Activated T-cell treated with anti-CD3 and anti-CD28 coated beads for 1 hour (primary cell): ENCODE measurements at regions not wholly inside any gene's neighbourhood (a gene's known extent, or its start where the extent isn't known, plus 50 kb on each side); places are given as distances from the start of the nearest gene placed in this dataset.

Experiments
- DNase-seq: peaks from one replicate; pipeline ENCODE4 v3.0.0-alpha.2; 2020; ENCODE audit warnings: low read depth

DNA sequence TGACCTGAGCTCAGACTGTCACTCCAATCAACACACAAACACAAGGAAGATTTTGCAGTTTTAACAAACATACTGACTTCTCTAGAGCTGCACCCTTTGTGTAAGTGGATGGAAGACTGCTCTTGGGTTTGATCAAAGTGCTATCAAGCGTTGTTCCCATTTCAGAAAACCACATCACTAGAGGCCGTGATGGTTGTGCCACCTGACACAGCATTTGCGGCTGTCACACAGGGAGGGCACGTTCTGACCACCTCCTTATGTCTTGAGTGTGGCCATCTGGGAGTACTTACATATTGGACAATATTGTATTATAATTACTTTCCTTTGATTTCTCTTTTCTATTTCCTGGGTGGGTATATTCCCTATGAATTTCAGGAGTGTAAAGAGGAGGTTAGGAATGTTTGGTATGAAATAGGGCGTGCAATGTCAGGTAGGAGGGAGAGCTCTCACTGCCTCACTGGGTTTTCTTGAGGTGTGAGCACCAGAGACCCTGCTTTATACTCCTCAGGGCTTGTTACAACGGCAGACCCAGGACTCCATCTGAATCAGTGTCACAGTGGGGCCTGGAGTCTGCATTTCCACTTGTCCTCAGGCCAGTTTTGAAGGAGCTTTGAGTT lies 74.3 kb downstream of the SYNE3 start:
- no peak for DNase-seq

DNA sequence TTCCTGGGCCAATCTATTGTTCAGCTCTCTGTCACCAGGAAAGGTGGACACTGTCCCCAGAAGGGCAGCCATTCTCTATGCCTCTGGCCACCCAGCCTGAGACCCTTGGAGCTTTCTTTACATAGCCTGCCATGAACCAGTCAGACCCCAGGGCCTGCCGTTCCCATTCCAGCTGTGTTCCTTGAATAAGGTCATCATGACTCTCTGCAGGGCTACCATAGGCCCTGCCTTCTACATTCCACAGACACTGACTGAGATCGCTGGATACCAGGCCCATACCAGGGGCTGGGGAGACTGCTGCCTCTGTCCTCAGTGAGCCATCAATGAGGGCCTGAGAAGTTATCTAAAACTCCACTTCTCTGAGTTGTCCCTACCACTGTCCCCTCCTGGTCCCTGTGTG lies 75.5 kb downstream of the SYNE3 start:
- no peak for DNase-seq

DNA sequence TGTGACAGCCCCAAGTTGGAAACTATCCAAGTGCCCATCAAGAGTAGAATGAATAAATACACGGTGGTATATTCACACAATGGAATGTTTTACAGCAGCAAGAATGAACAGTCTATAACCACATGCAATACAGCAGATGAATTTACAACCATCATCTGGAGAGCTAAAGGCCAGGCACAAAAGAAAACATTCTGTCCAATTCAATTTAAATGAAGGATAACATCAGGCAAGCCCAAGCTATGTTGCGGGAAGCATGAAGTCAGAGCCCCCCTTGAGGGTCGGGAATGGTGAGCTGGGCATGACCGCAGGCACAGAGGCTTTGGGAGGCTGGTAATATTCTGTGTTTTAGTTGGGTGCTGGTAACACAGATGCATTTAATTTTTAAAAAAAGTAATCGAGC lies 76.0 kb downstream of the SYNE3 start:
- no peak for DNase-seq

DNA sequence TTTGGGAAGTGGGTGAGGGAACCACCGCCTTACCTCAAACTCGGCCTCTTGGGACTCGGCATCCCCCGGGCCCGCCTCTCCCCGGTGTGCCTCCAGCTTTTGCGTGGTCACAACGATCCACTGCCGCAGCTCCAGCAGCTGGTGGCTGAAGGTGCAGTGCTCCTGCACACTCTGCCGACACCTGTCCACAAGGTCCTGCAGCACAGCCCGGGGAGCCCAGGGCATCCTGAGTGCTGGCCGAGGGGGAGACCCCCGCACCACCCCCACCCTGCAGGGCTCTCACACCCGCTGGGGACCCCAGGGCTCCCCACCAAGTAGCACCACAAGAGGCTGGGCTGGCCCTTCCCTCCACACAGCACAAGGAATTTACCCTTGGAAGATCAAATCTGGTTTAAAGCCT lies 76.6 kb downstream of the SYNE3 start:
- no peak for DNase-seq

DNA sequence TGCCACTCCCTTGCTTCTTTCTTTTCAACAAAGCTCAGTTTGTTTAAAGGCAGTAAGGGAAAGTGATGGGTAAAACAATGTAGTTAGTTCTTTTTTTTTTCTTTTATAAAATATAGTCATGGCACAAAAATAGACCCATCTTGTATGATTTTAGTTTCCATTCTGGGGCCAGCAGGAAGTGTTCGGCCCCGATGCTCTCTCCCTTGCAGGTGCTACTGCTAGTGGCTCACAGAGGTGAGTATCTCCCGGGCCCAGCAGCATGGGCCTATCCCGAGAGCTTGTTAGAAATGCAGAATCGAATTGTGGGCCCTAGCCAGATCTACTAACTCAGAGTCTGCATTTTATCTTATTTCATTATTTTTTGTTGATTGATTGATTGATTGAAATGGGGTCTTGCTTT lies 78.7 kb downstream of the SYNE3 start:
- no peak for DNase-seq

DNA sequence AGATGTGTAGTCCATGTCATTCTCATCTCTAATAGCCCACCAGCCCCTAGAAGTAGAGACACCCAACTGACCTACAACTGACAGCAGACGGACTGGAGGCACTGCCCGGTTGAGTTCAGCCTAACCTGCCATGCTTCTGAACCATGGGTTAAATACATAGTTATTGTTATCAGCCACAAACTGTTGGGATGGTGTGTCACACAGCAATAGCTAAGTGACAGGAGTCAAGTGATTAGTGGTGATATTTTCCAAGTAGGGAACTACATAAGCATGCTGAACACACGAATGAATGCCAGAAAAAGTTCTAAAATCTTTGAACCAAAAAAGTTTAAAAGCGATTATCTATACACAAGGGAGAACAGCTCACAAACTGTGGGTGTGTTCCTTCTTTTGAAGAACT lies 80.1 kb downstream of the SYNE3 start:
- no peak for DNase-seq

DNA sequence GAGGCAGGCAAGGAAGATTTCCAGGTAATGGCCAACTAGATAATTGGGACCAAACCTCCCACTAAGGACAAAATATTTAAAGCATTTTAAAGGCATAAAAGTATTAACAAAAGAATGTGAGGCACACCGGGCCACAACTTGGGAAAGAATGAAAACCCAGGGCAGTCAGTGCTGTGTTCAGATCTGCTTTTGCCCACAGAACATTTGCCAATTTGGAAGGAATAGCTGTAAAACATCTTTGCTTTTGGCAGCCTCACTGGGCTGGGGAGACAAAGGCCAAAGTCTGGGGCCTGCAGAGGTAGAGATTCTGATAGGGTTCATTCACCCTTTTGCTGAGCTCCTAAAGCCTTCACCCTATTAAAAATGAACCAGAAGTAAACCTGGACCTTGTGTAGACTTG lies 82.3 kb downstream of the SYNE3 start:
- DNase-seq, result no peak

DNA sequence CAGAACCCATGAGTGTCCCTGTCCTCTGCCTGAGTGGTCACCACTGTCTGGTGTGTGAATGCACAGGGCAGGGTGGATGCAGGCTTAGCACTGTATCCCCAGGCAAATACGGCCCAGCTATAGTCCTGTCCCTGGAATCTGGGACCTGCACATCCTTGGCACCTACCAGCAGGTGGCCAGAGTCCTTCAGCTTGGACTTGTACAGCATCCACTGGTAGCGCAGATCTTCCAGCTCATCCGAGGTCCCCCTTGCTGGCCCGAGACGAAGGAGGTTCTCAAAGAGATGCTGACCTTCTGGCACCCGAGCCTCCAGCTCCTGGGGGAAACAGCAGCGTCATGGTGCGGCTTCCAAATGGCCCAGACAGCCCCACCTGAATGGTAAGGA lies 83.4 kb downstream of the SYNE3 start:
- DNase-seq, result no peak

DNA sequence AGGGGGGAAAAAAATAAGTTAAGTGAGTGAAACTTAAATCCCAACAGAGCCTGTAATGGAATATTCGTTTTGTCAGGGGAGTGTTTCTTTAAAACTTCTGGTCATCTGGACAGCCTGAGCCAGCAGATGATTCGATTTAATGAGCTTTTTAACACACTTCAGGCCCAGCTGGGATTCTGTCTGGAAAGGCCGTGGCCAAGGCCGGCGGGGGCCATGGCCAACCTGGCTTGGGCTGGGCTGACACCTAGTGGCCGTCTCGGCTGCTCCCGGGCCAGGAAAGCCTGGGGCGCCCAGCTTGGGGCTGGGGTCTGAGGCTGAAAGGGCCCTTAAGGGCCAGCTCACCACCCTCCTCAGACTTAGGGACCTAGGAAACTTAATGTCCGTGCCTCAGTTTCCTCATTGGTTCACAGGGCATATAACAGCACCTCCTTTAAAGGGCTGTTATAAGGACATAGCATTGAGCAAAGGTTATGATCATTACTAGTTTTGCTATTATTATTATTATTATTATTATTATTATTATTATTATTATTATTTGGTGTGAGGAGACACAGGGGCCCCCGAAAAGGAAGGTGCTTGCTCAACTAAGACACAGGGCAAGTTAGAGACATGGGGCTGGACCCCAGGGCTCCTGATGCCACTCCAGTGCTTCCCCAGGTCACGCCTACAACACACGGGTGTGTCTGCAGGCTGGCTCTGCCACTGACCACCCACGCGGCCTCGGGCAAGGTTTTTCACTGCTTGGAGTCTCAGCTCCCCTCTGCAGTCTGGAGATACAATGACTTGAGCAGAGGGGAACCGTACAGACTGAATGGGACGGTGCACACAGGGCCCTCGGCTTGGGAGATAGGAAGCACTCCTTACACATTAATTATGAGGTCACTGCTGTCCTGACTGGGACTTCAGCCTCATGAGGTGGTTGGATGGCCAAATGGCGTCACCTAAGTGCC lies 84.0 kb downstream of the SYNE3 start:
- no peak for DNase-seq

DNA sequence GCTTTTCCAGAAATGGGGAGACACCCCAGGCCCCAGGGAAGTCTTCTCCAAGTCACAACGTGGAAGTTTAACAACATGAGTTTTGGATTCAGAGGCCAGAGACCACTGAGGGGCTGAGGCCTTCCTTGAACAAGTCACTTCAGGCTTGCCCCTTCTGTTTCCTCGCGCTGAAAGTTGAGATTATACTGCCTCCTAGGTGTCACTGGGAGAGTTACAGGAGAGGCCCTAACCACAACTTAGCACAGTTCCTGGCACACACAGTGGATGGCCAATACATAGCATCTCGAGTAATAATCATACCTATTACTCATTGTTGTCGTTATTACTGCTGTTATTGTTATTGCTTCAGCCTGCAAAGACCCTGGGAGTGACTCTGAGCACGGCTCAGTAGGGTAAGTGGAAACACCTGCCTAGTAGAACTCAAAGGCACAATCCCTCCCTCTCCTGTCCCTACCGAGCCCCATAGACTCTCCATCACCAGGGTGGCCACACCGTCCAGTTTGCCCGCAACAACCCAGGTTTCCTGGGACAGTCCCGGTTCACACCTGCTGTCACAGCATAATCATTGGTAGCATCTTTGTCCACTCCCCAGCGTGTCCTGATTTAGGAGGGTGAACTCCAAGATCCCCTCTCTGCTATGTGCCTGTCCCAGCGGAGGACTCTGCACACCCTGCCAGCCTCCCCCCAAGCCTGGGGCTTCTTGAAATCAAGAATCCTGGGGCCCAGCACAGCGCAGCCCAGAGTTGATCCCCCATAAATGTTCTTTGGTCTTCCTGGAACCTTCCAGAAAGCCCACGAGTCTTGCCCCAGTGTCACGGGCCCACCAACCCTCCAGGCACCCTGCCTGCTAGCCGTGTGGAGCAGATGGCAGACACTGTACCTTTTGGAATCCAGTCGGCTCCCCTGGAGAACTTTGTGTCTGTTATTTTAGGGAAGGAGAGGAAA lies 85.0 kb downstream of the SYNE3 start:
- no peak for DNase-seq

DNA sequence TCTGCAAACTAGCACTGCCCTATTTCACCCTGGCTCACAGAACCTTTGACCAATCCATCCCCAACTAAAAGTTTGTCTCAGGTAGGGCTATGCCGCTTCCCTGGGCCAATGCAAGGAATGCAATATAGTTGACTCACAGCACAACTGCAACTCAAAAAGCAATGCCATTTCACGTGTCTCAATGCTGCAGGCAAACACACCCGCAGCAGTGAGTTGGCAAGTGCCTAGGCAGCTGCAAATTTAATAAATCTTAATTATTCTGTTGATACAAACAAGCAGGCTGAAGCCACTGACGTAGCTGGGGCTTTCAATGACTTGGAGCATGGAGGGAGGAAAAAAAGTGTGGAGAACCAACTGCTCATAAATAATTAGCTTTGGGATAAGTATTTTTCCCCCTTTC lies 87.9 kb downstream of the SYNE3 start:
- DNase-seq, result no peak

DNA sequence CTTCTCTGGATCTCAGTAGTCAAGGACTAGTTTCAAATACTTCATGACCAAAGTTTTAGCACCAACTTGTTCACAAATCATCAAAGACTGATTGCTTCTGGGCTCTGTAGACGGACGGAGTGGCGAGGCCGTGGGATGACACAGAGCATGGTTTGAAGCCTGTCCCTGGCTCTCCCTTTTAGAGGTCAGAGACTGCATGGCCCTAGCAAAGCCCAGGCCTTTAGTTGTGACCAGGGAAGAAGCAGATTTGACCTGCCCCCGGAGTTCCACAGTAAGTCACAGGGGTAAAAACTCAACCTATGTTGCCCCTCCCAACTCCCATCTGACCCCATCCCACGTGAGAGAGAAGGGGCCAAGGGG lies 90.4 kb downstream of the SYNE3 start:
- DNase-seq, result no peak

DNA sequence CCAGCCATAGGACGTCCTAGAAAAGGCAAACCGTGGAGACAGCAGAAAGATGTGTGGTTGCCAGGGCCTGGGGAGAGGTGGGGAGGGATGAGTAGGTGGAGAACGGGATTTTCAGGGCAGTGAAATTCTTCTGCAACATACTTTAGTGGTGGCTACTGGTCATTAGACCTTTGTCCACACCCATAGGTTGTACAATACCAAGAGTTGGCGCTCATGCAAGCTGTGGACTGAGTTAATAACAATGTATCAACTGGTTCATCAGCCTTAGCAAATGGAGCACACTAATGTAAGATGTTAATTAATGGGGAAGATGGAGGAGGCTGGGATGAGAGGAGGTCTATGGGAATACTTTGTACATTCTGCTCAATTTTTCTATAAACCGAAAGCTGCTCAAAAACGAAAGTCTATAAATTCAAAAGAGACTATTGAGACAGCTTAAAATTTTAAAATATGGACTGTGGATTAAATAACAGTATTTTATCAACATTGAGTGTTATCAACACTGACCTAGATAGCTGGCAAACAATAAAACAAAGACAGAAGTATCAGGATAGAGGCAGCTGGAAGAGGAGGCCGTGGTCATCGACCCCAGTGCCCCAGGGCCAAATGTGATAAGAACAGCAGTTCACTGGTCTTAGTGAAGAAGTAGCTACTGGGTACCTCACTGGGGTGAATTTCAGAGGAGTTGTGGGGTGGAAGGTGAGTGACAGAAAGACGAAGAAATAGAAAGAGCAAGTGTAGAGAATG lies 90.9 kb downstream of the SYNE3 start:
- DNase-seq, result no peak

DNA sequence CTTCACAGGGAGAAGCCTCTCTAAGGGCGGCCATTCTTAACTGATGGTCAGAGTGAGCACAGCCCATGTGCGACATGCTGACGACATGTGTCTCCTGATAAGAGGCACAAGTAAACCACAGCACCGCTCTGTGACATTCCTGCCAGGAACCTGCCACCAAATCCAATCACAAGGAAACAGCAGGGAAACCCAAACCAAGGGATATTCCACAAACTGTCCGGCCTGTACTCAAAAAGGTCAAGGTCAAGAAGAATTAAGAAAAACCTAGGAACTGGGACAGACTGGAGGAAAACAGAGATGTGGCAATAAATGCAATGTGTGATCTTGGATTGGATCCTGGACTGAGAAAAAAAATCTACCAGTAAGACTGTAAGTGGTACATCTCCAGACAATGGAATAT lies 91.9 kb downstream of the SYNE3 start:
- DNase-seq, result no peak

DNA sequence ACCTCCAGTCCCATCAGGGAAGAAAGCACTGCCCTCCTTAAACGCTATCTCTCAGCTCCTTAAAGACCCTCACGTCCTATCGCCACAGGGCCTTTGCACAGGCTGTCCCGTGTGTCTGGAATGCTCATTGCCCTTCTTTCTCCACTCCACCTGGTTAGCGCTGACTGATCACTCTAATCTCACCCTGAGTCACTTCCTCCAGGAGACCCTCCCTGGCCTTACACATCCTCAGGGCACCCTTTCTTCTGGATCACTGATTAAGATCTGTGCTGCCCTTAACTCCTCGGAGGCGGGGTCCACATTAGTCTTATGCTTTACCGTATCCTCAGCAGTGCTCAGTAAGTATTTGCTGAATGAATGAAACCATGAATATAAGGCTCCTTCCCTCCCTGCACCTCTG lies 94.7 kb downstream of the SYNE3 start:
- DNase-seq, result no peak

DNA sequence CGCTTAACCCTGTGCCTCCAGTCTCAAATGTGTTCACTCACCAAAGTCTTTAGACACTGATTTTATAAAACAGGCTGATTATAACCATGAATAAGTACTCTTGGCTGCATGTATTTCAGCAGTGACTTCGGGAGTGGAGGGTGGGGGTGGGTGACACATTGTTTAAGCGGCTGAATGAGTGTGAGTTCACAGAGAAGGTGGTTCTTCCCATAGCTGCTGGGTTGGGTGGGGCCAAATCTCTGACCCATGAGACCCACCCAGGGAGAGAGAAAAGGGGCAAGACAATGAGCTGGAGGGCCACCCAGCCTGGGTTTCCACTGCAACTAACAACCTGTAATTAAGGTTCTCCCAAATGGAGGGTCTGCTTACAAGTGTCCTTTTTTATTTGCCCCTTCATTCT lies 96.4 kb downstream of the SYNE3 start:
- no peak for DNase-seq

DNA sequence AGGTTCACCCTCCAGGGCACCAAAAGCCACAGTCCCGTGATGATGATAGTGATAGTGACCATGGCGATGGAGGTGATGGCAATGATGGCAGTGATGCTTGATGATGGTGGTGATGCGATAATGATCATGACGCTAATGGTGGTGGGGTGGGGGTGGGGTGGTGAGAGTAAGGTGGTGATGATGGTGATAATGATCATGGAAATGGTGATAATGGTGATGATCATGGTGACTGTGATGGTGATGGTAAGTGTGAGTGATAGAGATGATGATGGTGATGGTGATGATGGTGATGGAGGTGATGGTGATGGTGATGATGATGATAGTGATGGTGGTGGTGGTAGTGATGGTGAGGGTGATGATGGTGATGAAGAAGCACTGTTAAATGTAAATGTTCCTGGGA lies 96.9 kb downstream of the SYNE3 start:
- DNase-seq, result no peak

DNA sequence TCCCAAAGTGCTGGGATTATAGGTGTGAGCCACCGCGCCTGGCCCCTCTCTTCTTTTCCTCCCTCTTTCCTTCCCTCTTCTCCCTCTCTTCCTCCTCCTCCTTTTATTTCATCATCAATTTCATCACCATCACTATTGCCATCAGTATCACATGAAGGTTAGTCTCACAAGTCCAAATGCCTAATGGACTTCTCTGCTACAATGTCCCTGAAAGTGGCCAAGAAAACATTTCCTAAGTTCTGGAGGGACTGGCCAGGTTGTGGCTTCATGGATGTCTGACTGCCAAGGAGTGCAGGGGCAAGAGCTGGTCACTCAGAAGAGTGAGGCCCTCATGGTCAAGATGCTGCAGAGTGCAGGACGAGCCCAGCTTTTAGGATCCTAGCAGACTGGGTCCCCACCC lies 97.6 kb downstream of the SYNE3 start:
- DNase-seq, result no peak

DNA sequence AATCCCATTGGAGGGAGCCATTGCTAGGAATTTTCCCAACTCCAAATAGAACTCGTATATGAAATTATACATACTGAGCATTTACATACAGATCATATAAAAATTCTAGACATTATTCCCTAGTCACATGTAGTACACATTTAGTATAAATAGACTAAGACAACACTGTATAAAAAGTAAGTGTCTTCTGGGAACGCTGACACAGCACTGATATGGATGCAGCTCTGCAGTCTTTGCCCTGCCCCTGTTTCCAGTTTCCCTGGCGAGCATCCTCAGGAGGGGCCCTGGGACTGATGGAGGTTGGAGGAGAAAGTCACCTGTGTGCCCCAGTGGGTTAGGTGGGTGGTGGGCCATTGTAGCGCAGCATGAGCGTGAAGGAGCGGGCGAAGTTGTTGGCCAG lies 97.8 kb upstream of the CLMN start:
- DNase-seq, result no peak

DNA sequence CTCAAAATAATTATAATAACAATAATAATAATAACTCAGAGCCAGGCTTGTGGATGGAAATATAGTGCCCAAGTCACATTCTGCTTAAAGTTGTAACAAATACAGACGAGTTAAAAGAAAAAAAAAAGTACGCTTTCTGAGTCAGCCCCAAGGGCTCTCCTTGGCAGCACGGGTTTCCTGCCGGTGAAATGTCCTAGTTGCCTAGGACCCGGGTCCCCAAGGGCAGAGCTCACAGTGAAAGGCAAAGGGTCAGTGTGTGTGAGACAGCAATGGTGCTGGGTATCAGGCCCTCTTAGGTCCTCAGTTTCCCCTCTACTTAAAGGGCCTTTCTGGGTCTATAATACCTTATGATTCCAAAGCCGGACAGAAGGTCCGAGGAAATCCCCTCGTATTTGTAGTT lies 96.3 kb upstream of the CLMN start:
- DNase-seq, result no peak

DNA sequence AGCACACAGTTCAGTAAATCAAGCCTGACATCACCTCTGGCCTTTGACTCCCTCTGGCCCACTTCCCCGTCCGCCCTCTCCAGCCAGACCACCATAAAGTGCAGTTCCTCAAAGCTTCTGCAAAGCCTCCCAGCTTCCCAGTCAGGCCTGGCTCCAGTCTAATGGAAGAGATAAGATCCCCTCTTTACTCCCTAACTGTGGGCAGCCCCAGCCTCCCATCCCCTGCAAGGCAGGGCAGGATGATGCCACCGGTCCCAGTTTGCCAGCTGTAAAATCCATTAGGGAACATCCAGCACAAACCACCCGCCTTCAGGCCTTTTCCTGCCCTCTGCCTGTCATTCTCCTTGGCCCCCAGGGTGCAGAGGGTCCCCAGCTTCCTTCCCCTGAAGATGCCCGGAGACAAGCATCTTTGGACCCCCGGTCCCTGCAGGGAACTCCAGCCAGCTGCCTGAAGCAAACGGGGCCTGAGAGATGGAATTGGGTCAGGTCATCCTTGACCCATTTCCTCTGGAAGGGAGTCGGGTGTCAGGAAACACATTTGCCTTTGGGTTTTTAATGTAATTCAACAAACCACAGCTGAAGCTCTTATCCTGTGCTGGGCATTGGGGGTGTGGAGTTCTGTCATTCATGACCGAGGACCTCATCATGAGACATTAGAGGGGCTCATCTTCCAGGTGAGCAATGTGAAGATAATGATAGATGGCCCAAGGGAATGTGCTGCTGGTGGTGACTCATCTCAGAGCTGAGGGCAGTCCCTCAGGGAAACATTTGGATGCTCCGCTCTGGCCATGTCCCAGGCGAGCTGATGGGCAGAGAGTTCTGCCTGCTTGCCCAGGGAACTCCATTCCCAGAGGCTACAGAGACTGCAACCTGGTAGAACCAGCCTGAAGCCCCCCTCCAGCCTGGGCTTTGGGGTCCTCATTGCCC lies 93.8 kb upstream of the CLMN start:
- DNase-seq, result no peak
